Fibroblast of skin of abdomen (primary cell): ENCODE measurements at regions not wholly inside any gene's neighbourhood (a gene's known extent, or its start where the extent isn't known, plus 50 kb on each side); places are given as distances from the start of the nearest gene placed in this dataset.
A peak's percentile ranks its signal among the peaks of the same experiment; 100 is the strongest.

Source experiments
- DNase-seq: peaks from one replicate; pipeline ENCODE4 v3.0.0-alpha.2; 2013

DNA sequence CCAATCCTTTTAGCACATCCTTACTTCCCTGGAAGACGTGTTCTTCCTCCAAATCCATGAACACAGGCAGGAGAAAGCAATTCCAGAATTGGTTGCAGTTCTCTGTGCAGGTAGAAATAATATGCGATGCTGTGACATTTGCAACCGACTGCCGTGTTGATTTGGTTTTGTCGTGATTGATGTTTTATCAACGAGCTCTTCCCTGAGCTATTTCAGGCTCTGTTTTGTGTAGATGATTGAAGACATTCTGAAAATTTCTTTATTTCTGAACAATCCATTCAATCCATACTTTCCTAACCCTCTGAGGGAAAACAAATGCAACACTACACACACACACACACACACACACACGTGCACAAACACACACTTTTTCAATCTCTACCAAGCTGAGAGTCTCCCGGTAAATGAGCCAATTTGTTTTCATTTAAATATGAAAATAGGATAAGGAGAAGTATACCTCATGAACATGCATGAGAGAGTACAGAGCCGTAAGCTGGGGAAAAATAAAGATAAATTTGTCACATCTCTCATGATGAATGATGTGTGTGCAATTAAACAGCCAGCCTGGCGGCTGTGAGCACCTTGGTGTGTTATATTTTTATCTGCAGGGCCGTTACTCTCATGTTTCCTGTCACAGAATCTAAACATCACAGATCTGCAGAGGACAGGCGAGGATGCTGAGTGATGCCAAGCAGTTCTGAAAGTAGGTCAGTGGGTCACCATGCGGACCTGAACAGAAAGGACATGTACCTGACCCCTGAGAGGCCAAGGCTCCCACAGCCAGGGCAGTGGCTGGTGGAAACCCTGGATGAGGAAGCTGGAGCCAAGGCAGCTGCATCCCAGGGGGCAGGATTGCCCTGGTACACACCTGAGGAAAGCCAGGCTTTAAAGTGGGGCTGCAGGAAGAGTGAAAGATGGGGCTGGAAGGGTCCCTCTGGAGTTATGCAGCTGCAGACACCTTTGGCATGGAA lies 64.8 kb downstream of the PDCL3 start:
- DNase-seq, result no peak

DNA sequence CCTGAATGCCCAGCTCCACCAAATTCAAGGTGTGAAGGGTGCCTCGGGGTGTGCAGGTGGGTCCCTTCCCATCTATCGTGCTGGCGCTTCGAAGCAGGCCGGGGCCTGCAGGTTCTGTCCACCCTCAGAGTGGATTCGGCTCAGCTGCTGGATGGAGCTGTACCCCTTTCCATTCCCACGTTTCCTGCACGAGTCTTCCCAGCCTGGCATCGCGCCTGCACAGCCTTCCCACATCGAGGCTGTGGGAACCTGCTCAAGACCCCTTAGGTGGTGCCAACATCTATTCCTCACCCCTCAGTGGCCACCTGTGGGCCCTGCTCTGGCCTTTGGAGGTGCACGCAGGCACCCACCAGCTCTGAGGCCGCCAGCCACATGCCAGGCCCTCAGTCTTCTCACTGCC lies 65.7 kb downstream of the PDCL3 start:
- DNase-seq, result no peak

DNA sequence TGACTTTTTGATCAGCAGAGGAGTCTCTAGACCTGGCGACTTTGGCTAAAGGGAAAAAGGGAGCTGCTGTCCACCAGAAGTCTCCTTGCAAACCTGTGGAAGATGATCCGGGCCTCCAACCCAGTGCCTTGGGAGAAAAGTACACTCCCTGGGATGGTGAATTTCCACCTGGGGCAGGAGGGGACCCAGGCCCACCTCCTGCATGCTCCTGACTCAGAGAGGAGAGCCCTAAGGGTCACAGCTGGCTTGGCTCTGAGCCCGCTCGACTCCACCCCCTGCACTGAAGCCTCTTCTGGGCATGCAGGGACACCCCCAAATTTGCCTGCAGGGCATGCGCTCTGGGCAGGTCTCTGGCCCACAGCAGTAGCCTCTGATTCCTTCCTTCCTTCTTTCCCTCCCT lies 66.5 kb downstream of the PDCL3 start:
- no peak for DNase-seq

DNA sequence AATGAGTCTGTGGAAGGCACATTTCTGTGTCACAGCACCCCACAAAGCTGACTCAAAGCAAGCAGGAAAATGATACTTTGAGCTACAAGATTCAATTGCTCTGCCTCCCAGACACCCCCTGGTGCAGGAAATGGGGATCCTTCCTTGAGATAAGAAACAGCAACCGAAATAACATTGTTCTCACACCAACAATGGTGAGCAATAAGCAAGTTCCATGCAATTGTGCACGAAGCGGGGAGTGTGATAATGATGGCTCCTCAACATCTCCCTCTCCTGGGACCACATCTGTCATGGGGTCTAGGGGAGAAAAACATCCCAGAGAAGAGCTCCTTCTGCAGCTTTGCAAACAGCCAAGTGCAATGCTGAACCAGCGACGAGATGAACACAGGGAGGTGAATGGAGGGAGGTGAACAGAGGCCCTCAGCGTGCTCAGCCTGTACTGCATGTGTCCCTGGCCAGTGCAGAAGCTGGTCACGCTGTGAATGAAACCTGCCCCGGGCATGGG lies 67.7 kb downstream of the PDCL3 start:
- DNase-seq, result no peak

DNA sequence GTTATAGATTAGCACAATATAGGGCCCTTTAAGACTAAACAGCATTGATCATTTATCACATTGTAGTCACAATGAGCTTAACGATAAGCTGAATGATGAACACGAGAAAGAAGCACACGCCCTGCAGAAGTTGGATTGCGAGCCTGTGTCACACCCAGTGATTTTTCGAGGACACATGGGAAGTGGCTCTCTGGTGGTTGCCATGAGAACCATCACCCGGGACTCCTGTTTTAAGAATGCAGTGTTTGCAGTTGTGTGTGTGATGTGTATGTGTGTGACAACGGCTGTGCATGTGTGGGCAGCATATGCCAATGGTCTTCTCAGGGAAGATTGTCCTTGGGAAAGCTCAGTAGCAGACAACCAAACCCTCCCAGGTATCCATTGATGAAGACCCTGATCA lies 69.2 kb downstream of the PDCL3 start:
- DNase-seq, result no peak

DNA sequence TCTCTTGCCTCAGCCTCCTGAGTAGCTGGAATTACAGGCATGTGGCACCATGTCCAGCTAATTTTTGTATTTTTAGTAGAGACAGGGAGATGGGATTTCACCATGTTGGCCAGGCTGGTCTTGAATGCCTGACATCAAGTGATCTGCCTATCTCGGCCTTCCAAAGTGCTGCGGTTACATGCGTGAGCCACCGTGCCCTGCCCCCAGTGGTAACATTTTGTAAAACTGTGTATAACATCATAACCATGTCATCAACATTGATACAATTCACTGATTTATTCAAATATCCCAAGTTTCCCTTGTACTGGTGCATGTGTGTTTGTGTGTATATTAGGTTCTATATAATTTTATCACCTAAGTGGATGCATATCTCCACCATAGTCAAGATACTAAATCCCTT lies 70.0 kb downstream of the PDCL3 start:
- no peak for DNase-seq

DNA sequence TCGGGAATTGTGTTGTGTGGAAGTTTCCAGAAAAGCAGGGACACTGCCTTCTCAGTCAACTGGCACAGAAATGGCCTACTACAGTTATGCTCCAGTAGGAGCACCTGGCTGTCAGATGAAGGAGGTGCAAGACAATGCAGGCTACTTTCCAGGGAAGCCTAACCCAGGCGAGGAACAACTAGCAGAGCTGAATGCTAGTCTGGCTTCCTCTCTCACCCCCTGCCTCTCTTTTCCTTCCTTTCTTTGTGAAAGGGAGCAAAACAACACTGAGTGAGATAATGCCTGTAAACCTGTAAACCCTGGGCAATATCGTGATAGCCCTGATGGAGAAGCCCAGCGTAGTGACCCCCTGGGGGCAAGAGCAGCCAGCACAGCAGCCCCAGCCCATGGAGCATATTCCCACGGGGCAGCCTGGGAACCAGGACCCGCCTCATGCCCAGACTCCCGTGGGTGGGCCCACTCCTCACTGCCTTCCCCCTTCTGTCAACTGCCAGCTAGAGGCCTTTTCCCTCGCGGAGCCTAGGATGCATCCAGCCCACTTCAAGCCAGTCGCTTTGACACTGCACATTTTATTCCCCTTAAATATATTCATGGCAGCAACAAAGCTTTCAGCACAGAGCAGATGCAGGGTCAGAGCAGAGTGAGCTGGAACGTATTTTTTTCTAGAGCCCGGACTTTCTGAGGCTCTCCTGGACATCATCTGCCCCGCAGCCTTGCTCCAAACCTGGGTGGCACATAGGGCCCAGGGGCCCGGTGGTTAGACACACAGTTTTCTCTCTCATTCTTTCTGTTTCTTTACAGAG lies 77.0 kb downstream of the PDCL3 start:
- DNase-seq, result no peak

DNA sequence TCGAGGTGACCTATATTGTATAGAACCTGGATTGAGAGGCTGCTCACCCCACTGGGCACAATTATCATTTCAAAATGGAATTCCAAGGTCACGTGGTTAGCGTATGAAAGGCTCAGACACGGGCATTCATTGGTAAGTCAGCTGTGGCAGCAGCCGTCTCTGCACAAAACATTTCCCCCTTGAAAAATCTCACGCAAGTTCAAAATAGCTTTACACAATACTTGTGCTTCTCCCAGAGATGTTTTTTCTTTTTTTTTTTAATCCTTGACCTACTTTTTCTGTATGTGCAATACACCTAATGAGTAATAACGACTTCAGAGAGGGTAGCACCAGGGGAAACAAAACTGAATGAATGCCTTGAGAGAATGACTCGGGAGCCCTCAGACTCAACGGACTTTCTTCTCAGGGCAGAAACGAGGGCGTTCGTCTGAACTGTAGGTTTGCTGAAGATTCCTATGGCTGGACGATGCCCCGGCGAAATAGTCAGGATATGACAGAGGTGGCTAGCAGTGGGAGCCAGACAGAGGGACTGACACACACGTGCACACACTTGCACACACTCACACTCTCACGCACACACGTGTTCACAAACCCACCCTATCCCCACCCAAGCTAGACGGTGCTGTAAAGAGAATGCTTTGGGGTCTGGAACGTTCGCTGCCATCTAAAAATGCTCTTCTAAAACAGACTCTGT lies 77.8 kb downstream of the PDCL3 start:
- DNase-seq, result peak; percentile 16

DNA sequence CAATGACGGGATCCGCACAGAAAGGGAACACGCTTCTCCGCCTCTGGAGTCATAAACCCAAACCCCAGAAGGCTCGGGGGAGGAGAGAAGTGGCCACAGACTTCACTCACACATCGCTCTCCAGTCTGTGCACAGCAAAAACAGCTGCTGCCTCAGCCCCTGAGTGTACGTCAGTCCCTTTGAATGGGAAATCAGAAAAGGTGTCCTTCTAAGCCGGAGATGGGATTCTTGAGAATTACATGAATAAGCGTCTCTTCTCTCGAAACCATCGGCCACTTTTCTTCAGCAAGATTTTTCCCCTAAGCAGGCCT lies 78.3 kb downstream of the PDCL3 start:
- no peak for DNase-seq

DNA sequence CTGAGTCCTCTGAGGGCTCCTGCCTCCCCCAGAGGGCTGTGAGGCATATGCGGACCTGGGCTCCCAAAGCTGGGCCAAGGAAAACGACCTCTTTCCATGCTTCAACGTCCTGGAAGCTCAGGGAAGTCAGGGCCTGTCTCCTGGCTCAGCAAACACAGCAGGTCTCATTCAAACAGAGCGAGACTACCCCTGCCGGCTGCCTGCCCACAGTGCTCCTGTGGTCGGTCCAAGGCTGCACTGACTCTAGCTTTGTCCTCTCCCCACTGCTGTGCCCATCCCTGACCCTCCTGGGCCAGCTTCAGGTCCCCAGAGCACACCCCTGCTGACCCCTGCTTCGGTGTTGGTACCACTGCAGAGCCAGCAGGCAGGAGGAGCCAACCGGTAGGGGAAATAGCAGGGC lies 79.6 kb downstream of the PDCL3 start:
- no peak for DNase-seq

DNA sequence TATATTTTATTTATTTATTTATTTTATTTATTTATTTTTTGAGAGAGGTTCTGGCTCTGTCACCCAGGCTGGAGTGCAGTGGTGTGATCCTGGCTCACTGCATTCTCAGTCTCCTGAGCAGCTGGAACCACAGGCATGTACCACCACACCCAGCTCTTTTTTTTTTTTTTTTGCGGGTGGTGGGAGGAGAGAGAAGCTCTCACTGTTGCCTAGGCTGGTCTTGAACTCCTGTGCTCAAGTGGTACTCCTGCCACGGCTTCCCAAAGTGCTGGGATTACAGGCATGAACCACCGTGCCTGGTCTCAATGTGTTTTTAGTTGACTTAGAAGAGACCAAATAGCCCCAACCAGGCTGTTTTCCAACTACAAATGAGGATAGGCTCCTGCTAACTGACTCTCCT lies 80.7 kb downstream of the PDCL3 start:
- no peak for DNase-seq

DNA sequence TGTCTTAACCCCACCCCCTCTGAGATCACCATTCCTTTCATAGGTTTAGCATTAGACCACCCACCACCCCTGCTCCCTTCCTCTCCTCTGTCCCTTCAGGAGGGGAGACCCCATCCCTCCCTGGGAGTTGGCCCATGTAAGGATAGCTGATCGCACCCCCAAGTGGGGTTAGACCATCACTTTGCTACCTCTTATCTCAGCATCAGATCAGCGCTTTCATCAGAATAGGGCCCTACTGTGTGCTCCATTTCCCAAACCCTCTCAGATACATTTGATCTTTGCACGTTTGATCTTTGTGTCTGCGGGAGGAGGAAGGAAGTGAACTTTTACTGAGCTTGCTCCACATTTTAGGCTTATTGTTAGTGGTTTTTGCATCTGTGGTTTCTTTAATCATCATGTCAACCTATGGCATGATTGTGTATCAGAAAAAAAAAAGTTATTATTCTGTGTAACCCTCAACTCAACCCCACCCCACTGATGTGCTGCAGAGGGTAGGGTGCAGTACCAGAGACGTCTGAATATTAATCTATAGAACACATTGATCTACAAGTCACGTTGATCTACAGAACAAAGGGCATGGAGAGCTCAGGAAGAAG lies 81.2 kb downstream of the PDCL3 start:
- DNase-seq, result no peak

DNA sequence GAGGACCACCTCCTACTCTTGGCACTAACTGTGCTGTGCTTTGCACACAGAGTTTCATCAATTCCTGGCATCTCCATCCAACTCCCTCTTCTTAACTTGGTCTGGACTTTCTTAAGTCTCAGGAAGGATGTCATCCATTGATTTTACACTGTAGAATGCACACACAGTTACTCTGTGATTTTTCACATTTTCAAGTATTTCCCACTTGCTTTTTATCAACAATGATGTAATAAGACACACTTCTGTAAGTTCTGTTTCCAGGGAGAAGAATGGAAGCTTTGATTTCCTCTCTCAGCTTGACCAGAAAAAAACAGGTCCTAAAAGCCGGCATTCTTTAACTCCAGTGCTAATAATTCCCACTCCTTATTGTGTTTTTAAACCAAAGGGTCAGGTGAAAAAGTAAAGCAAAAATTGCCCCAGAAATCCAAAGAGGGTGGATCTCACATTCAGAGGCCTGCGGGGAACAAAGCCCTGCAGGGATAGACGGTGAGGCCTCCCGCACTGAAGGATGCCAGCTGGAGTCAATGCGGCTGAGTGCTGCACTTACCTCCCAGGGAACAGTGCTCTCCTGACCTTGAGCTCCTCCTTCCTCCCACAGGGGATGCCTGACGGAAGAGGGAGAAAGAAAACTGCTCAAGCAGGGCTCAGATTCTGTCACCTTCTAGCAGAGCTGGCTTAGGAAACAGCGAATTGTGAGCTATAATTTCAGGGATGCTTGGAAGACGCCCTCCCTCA lies 83.1 kb downstream of the PDCL3 start:
- no peak for DNase-seq

DNA sequence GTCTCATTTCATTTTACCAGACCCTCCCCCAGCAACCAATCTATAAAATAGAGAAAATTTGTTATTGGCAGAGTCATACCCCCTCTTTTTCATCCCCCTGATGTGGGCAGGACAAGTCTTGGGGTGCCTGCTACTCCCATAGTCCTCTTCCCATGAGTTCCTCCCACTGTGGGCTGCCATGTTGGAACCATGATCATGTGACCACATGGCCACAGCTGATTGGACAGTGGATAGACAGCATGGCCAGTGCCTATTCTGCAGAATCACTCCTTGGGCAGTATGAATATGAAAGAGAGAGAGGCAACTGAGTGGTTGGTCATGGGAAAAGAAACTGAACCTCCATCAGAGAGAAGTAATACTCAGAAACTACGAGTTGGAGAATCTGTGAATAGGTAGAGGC lies 84.9 kb downstream of the PDCL3 start:
- DNase-seq, result no peak

DNA sequence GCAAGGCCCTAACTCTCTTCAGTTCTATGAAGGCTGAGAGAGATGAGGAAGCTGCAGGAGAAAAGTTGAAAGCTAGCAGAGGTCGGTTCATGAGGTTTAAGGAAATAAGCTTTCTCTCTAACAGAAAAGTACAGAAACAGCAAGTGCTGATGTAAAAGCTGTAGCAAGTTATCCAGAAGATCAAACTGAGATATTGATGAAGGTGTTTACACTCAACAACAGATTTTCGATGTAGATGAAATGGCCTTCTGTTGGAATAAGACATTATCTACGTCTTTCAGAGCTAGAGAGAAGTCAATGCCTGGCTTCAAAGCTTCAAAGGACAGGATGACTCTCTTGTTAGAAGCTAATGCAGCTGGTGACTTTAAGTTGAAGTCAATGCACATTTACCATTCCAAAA lies 87.4 kb downstream of the PDCL3 start:
- no peak for DNase-seq

DNA sequence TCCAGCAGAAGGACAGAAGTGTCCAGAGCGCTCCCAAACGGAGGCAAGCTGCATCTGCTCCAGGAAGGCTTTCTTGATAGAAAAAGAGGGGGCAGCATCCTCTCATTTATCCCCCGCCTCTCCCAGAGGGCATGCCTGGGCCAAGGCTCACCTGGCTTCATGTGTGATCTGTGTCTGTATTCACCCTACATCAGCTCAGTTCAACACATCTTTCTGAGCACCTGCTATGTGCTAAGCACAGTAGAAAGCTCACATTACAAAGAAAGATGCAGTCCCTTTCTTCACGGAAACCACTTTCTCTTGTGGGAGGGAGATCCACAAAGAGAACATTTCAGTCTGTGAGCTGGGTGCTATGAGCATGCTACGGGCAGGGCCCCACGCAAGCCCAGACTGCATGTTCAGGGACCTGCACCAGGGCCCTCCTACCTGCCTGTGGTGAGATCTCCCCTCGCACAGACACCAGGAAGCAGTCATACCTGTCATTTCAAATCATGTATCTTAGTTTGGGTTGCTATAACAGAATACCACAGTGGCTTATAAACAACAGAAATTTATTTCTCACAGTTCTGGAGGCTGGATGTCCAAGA lies 90.7 kb downstream of the PDCL3 start:
- no peak for DNase-seq

DNA sequence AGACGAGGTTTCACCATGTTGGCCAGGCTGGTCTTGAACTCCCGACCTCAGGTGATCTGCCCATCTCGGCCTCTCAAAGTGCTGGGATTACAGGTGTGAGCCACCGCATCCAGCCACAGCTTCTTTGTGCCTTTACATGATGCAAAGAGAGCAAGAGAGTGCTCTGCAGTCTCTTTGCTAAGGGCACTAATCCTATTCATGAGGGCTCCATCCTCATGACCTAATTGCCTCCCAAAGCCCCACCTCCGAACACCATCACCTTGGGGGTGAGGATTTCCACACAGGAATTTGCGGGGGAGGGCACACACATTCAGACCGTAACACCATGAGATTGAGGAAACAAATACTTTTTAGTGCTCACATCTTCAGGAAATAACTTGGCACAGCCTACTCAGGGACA lies 91.8 kb downstream of the PDCL3 start:
- no peak for DNase-seq

DNA sequence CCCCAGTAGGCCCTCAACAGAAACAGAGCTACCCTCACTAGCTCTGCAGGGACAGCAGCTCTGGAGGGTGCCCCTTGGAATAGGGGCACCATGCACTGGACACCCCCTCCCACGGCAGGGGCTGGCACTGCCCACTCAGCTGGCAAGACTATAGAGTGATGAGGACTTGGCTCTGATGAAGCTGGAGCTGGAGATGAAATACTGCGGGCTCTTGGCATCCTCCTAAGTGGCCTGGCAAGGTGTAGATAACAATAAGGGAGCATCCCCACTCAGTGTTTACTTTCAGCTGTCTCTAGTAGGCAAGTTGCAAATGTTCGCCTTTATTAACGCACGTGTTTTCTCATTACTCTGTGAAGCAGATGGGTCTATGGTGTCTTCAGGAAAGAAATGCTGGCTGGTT lies 92.7 kb downstream of the PDCL3 start:
- DNase-seq, result no peak

DNA sequence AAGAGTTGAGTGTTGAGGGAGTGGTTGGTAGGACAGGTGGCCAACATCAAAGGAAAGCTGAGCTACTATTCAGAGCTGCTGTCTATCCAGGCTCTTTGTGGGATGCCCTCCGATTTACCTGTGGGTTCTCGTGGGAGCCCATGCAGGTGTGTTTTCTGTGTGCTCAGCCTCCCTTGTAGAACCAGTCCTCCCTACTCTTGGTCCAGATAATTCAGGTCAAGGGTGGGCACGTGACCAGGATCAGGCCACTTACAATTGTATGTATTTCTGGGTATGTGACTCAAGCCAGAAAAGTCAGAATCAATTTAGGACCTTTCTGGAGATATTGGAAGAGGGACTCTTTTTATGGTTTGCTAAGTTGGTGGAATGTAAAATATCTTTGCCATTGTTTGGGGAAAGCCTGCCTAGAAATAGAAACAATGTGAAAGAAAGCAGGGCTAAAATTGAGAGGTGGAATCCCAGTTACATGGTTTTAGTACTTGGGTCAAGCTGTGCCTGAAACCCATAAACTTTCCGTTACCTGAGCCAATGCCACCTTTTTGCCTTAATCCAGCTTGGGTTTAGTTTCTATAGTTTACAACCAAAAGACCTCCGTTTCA lies 93.2 kb downstream of the PDCL3 start:
- DNase-seq, result no peak

DNA sequence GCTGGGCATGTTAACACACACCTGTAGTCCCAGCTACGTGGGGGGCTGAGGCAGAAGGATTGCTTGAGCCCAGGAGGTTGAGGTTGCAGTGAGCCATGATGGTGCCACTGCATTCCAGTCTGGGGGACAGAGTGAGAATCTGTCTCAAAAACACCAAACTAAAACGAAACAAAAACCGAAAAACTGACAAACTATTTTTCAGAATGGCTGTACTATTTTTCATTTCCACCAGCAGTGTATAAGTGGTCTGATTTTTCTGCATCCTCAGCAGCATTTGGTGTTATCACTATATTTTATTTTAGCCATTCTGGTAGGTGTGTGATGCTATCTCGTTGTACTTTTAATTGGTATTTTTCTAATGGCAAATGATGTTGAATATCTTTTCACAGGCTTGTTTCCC lies 95.2 kb downstream of the PDCL3 start:
- no peak for DNase-seq

DNA sequence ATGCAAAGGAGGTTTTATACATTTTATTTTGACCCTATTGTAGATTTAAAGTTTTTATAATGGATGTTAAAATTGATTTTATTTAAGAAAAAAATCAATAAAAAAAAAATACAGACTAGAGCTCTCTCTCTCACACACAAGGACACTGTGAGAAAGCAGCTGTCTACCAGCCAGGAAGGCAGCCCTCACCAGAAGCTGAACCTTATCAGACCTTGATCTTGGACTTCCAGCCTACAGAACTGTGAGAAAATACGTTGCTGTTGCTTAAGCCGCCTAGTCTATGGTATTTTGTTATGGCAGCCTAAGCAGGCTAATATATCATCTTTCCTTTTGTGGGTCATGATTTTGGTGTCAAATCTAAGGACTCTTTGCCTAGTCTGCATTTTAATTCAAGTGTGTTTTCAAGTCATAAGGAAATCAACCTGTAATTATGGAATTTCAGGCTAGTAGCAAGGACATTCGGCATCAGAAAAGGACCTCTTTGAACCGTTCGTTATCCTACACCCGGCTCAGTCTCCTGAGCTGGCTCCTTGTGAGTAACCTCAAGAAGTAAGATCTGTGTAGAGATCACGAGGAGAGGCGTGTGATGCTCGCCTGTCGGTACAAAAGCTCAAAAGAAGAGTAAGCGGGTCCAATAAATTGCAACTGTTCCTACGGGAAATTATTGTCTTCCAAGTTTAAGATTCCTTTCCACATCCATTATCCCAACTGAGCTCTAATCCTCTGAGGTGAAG lies 98.2 kb downstream of the PDCL3 start:
- no peak for DNase-seq
